ENCODE measurements at regions not wholly inside any gene's neighbourhood (a gene's known extent, or its start where the extent isn't known, plus 50 kb on each side); places are given as distances from the start of the nearest gene placed in this dataset.
"Not testable (repeated sequence)": the region's sequence is repeated elsewhere in the genome, so short reads cannot be mapped to it uniquely, and the experiment has no call there.

GRCh38 chr13:86000546-86000945, 201.3 kb upstream of the SLITRK6 start:
- no peaks in the 10 kb centered on the region for H3K36me3 Mint-ChIP-seq (ENCODE audit: low read depth)

GRCh38 chr13:85997587-85997986, 198.4 kb upstream of the SLITRK6 start:
- DNase-seq: no peak
- POLR2A ChIA-PET: no interaction called here
- no peaks in the 10 kb centered on the region for H3K27me3 Mint-ChIP-seq
- no peaks in the 10 kb centered on the region for H3K4me1 Mint-ChIP-seq
- H3K4me3 Mint-ChIP-seq: no peak overlapping the region
- CTCF ChIA-PET: no interaction called here
- no peaks in the 10 kb centered on the region for H3K36me3 Mint-ChIP-seq (ENCODE audit: low read depth)
- no peaks in the 10 kb centered on the region for H3K9me3 Mint-ChIP-seq
- H3K27ac Mint-ChIP-seq: no peak overlapping the region

More at GRCh38 chr13:86000546-86000945, 201.3 kb upstream of the SLITRK6 start:
- Mint-ChIP-seq H3K27ac (no peak overlapping the region), H3K4me1 (no peaks in the 10 kb centered on the region), H3K27me3 (no peaks in the 10 kb centered on the region), H3K4me3 (no peak overlapping the region), H3K9me3 (no peaks in the 10 kb centered on the region)
- ChIA-PET POLR2A (no interaction called here), CTCF (no interaction called here)
- DNase-seq: no peak

GRCh38 chr13:85995788-85996418, 196.7 kb upstream of the SLITRK6 start:
- H3K4me1 Mint-ChIP-seq: no peaks in the 10 kb centered on the region
- no peak overlapping the region for H3K27ac Mint-ChIP-seq
- POLR2A ChIA-PET: no interaction called here
- H3K27me3 Mint-ChIP-seq: no peaks in the 10 kb centered on the region
- H3K36me3 Mint-ChIP-seq (ENCODE audit: low read depth): no peaks in the 10 kb centered on the region
- H3K9me3 Mint-ChIP-seq: no peaks in the 10 kb centered on the region
- CTCF ChIA-PET: no interaction called here
- DNase-seq: no peak
- H3K4me3 Mint-ChIP-seq: no peak overlapping the region

- no peak for DNase-seq
- Mint-ChIP-seq H3K27ac (no peak overlapping the region), H3K36me3 (ENCODE audit: low read depth) (no peaks in the 10 kb centered on the region), H3K4me1 (no peaks in the 10 kb centered on the region), H3K4me3 (no peak overlapping the region), H3K9me3 (peaks cover 3% of the 10 kb centered on the region), H3K27me3 (no peaks in the 10 kb centered on the region)
- CTCF ChIA-PET: no interaction called here
- POLR2A ChIA-PET: no interaction called here
Observed at GRCh38 chr13:85993567-85993966, 194.3 kb upstream of the SLITRK6 start.

- Mint-ChIP-seq H3K9me3 (peaks cover 3% of the 10 kb centered on the region), H3K4me3 (no peak overlapping the region), H3K4me1 (no peaks in the 10 kb centered on the region), H3K27ac (no peak overlapping the region), H3K27me3 (no peaks in the 10 kb centered on the region), H3K36me3 (ENCODE audit: low read depth) (no peaks in the 10 kb centered on the region)
- POLR2A ChIA-PET: no interaction called here
- CTCF ChIA-PET: no interaction called here
- DNase-seq: no peak
Observed at GRCh38 chr13:85990397-85990796, 191.2 kb upstream of the SLITRK6 start.

GRCh38 chr13:85985797-85986196, 186.6 kb upstream of the SLITRK6 start:
- H3K4me1 Mint-ChIP-seq: no peaks in the 10 kb centered on the region
- H3K27ac Mint-ChIP-seq: no peak overlapping the region
- no peaks in the 10 kb centered on the region for H3K36me3 Mint-ChIP-seq (ENCODE audit: low read depth)
- POLR2A ChIA-PET: no interaction called here
- H3K27me3 Mint-ChIP-seq: no peaks in the 10 kb centered on the region
- peaks cover 3% of the 10 kb centered on the region for H3K9me3 Mint-ChIP-seq
- no peak overlapping the region for H3K4me3 Mint-ChIP-seq
- CTCF ChIA-PET: no interaction called here
- DNase-seq: no peak

GRCh38 chr13:85982102-85982501, 182.9 kb upstream of the SLITRK6 start:
- CTCF ChIA-PET: no interaction called here
- DNase-seq: no peak
- no peak overlapping the region for H3K27ac Mint-ChIP-seq
- H3K36me3 Mint-ChIP-seq (ENCODE audit: low read depth): no peaks in the 10 kb centered on the region
- H3K4me1 Mint-ChIP-seq: no peaks in the 10 kb centered on the region
- POLR2A ChIA-PET: no interaction called here
- H3K9me3 Mint-ChIP-seq: peaks cover 8% of the 10 kb centered on the region
- H3K27me3 Mint-ChIP-seq: no peaks in the 10 kb centered on the region
- no peak overlapping the region for H3K4me3 Mint-ChIP-seq

GRCh38 chr13:85980447-85980846, 181.2 kb upstream of the SLITRK6 start:
- DNase-seq; H3K36me3 Mint-ChIP-seq (ENCODE audit: low read depth); H3K4me1 Mint-ChIP-seq; POLR2A ChIA-PET; H3K4me3 Mint-ChIP-seq; H3K27me3 Mint-ChIP-seq; H3K9me3 Mint-ChIP-seq; H3K27ac Mint-ChIP-seq; CTCF ChIA-PET: not testable (repeated sequence)

- Mint-ChIP-seq H3K4me3 (no peak overlapping the region), H3K36me3 (ENCODE audit: low read depth) (no peaks in the 10 kb centered on the region), H3K27ac (no peak overlapping the region), H3K27me3 (no peaks in the 10 kb centered on the region), H3K4me1 (no peaks in the 10 kb centered on the region), H3K9me3 (peaks cover 14% of the 10 kb centered on the region)
- ChIA-PET POLR2A (no interaction called here), CTCF (no interaction called here)
- DNase-seq: no peak
Observed at GRCh38 chr13:85976242-85976641, 177.0 kb upstream of the SLITRK6 start.

- H3K27me3 Mint-ChIP-seq: no peaks in the 10 kb centered on the region
- CTCF ChIA-PET: no interaction called here
- H3K36me3 Mint-ChIP-seq (ENCODE audit: low read depth): no peaks in the 10 kb centered on the region
- no peak overlapping the region for H3K4me3 Mint-ChIP-seq
- POLR2A ChIA-PET: no interaction called here
- H3K27ac Mint-ChIP-seq: no peak overlapping the region
- H3K4me1 Mint-ChIP-seq: no peaks in the 10 kb centered on the region
- DNase-seq: no peak
- H3K9me3 Mint-ChIP-seq: peaks cover 10% of the 10 kb centered on the region
Observed at GRCh38 chr13:85974608-85975366, 175.6 kb upstream of the SLITRK6 start.

- Mint-ChIP-seq H3K27me3 (no peaks in the 10 kb centered on the region), H3K27ac (no peak overlapping the region), H3K36me3 (ENCODE audit: low read depth) (no peaks in the 10 kb centered on the region), H3K9me3 (peaks cover 4% of the 10 kb centered on the region), H3K4me3 (no peak overlapping the region), H3K4me1 (no peaks in the 10 kb centered on the region)
- no peak for DNase-seq
- CTCF ChIA-PET: no interaction called here
- POLR2A ChIA-PET: no interaction called here
Observed at GRCh38 chr13:85970727-85971126, 171.5 kb upstream of the SLITRK6 start.

GRCh38 chr13:85969331-85969730, 170.1 kb upstream of the SLITRK6 start:
- Mint-ChIP-seq H3K4me1 (no peaks in the 10 kb centered on the region), H3K9me3 (peaks cover 4% of the 10 kb centered on the region), H3K27me3 (no peaks in the 10 kb centered on the region), H3K27ac (no peak overlapping the region), H3K4me3 (no peak overlapping the region), H3K36me3 (ENCODE audit: low read depth) (no peaks in the 10 kb centered on the region)
- CTCF ChIA-PET: no interaction called here
- no peak for DNase-seq
- POLR2A ChIA-PET: no interaction called here

GRCh38 chr13:85935868-85936467, 136.7 kb upstream of the SLITRK6 start:
- Mint-ChIP-seq H3K36me3 (ENCODE audit: low read depth) (no peaks in the 10 kb centered on the region), H3K4me1 (no peaks in the 10 kb centered on the region), H3K9me3 (peaks cover 16% of the 10 kb centered on the region), H3K4me3 (no peak overlapping the region), H3K27me3 (no peaks in the 10 kb centered on the region), H3K27ac (no peak overlapping the region)
- DNase-seq: no peak
- ChIA-PET CTCF (no interaction called here), POLR2A (no interaction called here)

- ChIA-PET POLR2A (no interaction called here), CTCF (no interaction called here)
- no peaks in the 10 kb centered on the region for H3K36me3 Mint-ChIP-seq (ENCODE audit: low read depth)
- H3K27ac Mint-ChIP-seq: no peak overlapping the region
- DNase-seq: no peak
- no peaks in the 10 kb centered on the region for H3K4me1 Mint-ChIP-seq
- H3K9me3 Mint-ChIP-seq: peaks cover 10% of the 10 kb centered on the region
- no peak overlapping the region for H3K4me3 Mint-ChIP-seq
- no peaks in the 10 kb centered on the region for H3K27me3 Mint-ChIP-seq
Observed at GRCh38 chr13:85930108-85930507, 130.9 kb upstream of the SLITRK6 start.
